Activated CD4-positive, CD25-positive, alpha-beta regulatory T cell treated with anti-CD3 and anti-CD28 coated beads, Interleukin-2, amount 50 U/mL, for 24 hours (primary cell): ENCODE measurements at regions not wholly inside any gene's neighbourhood (a gene's known extent, or its start where the extent isn't known, plus 50 kb on each side); places are given as distances from the start of the nearest gene placed in this dataset.
"Not testable (repeated sequence)": the region's sequence is repeated elsewhere in the genome, so short reads cannot be mapped to it uniquely, and the experiment has no call there.

Experiments
- ATAC-seq, 2 donors: fragments of 150-1000 bp; cut with Tn5 transposase; one replicate each; pipeline ENCODE4 v1.10.0; 2021; ENCODE audit warnings: mild to moderate bottlenecking in 1 of 2, moderate library complexity in 1 of 2

DNA sequence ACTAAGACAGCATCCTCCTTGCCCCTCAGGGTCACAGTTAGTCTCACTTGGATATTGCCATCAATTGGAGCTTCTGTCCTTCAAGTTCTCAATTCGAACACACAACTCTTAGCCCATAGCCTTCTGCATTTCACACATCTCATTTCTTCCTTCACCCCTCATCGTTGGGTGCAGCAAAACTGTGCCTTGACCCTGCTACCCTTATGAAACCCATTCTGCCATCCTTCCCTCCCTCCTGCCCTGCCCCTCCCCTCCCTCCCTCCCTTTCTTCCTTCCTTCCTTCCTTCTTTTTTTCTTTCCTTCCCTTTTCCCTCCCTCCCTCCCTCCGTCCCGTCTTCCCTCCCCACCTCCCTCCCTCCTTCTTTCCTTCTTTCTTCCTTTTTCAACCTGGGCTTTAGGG, 80.7 kb upstream of the CYRIA start:
- ATAC-seq: no peak

DNA sequence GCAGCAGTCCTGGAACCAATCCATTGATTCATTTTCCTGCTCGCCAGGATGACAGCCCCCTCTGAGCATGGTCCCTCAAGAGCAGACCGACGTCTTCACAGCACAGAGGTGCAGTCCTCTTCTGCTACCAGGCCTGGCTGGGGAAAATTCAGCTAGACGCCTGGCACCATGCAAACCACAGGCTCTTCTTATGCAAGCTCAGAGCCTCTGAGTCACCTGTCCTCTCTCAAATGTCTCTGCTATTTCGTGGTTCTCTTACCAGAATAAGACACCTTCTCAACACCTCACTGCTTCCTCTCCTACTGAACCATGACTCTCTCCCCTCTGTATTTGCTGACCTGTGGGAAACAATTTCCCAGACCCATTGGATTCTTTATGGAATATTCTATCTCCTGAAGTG, 79.8 kb upstream of the CYRIA start:
- ATAC-seq: peak in 1 of 2 donors; percentile 6

DNA sequence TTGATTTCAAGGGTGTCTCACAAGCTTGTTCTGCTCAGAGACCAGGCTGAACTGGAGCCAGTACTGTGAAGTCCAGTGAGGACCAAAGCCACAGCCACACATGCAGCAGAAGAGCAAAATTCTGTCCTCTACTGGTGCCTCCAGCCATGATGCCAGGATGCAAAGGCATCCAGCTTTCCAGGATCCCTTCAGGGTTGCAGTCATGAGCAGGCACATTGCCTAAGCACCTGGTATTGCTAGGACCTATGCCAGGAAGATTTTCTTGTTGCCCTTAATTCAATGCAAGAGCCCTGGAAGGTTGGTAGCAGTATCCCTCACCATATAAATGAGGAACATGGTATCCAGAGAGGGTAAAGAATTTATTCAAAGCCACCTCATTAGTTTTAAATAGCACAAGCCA, 78.9 kb upstream of the CYRIA start:
- no peak for ATAC-seq

DNA sequence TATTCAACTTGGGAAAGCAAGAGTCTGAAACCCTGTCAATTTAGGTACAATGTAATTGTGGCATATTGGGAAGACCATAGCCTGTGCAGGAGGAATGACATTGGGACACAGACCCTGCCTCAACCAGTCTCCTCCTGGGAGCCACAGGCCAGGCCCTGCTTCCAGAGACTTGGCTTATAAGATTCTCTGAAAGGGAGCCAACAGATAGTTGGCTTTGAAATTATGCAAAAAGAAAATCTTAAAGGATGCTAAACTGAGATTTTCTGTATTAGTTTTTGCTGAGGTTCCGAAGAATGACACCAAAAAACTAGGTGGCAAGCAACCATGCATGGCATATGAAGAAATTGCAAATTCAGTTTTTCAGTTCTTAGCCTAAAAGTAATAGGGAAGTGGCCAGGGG, 76.4 kb upstream of the CYRIA start:
- ATAC-seq: no peak

DNA sequence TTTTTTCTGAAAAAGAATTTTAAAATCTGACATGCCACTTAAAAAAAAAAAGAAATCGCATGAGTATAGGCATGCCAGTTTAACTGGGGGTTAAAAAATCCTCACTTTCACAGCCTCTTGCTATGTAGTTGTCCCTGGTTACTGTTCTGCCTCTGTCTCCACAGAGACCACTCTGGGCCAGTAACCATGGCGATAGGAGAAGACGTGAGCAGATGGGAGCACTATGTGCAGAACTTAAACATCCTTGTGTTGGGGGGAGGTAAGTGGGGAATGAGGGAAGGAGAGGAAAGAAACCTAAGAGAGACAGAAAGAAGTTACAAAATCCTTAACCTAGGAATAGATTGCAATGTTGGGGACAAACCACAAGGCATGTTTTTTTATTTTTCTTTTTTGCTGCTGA, 75.9 kb upstream of the CYRIA start:
- no peak for ATAC-seq

DNA sequence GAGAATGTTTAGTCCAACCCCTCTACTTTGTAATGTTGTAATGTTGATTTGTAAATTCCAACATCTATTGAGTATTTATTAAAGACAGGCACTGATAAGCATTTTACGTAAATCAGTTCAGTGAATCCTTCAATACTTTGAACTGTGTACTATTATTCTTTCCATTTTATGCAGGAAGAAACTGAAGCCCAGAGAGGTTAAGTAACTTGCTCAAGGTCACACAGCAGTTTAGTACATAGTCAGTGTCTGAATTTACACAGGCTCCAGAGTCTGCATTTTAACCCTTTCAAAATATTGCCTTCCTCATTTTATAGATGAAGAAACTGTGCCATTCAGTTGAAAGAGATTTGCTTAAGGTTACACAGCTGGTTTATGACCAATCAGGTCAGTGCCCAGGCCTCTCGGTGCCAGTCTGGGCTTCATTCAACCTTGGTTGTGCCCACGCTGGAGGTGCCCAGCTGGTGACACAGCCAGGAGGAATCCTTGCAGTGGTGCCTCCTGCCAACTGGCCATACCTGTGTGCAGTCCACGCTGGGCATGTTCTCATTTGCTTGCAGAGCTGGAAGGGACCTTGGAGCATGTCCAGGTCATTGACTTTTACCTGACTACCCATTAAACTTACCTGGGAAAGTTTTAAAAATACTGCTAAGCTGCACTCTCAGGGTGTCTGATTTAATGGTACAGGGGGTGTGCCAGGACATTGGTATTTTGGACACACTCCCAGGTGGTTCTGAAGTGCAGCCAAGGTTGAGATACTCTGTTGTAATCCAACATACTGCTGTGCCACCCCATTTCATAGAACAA, 74.3 kb upstream of the CYRIA start:
- no peak for ATAC-seq

DNA sequence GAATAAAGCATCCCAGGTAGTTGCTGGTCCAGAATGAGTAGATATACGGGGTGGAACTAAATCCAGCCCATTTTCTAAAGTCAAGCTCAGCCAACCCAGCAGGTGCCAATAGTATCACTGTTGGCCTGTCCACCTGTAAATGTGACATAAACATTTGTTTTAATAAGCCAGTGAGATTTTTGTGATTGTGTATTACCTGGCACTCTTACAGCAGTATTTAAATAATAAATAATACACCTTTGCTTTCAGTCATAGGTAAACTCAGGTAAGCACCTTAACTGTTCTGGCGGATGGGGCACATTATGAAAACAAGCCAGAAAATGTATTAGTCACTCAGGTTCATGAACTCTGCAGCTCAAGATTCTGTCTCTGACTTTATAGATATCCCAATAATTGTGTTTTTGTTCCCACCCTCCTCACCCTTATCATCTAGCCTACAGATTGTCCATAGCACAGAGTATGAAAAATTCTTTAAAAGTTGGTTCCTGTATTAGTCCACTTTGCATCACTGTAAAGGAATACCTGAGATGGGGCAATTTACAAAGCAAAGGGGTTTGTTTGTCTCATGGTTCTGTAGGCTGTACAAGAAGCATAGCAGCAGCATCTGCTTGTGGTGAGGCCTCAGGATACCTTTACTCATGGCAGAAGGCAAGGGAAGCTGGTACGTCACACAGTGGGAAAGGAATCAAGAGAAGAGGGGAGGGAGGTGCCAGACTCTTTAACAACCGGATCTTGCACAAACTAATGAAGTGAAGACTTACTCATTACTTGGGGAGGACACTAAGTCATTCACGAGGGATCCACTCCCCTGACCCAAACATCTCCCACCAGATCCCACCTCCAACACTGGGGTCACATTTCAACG, 73.0 kb upstream of the CYRIA start:
- no peak for ATAC-seq

DNA sequence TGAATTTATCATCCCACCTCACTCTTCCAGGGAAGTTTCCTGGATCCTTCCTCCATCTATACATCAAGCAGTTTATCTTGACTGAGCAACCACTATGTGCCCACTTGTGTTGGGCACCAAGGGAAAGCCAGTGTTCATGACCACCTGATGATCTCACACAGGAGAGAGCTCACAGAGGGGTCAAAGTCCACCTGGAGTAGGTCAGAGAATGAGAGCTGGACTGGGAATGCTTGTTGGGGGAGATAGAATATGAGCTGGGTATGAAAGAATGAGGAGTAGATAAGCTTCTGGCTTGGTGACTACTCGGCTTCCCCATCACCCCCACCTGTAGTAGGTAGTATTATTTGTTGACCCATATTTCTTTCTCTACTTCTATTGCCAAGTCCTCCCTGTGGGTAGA, 72.2 kb upstream of the CYRIA start:
- no peak for ATAC-seq

DNA sequence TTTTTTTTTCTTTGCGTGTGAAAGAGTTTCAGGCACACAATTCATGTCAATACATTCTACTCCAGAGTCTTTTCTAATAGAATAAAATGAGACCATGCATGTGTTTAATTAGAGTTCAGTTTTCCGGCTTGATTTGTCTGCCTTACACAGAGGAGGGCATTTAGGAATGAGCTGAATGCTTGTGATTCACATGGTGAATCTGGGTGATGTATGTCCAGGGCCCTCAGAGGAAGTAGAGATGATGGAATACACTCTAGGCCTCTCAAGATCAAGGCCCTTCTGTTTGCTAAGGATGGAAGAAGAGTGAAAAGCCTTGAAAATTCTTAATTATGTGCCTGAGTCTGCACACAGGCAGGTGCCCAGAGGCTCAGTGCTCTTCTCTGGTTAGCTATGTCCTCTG, 71.0 kb upstream of the CYRIA start:
- no peak for ATAC-seq

DNA sequence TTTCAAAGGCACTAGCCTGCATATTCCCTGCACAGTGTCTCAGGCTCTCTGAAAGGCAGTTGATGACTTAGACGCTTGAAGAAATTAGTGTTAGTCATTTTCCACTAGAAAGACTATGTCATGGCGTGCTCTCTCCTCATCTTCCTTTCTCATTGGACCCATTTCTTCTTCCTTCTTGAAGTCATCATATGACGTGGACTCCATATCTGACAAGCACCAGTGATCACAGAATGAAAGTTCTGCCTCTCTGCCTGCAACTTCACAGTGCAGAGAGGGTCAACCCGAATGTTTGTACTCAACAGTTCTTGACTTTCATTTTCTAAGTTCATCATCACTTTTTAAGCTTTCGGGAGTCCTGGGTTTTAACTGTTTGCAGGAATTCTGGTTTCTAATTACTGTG, 63.7 kb upstream of the CYRIA start:
- ATAC-seq: peak; percentile 30 to 41

DNA sequence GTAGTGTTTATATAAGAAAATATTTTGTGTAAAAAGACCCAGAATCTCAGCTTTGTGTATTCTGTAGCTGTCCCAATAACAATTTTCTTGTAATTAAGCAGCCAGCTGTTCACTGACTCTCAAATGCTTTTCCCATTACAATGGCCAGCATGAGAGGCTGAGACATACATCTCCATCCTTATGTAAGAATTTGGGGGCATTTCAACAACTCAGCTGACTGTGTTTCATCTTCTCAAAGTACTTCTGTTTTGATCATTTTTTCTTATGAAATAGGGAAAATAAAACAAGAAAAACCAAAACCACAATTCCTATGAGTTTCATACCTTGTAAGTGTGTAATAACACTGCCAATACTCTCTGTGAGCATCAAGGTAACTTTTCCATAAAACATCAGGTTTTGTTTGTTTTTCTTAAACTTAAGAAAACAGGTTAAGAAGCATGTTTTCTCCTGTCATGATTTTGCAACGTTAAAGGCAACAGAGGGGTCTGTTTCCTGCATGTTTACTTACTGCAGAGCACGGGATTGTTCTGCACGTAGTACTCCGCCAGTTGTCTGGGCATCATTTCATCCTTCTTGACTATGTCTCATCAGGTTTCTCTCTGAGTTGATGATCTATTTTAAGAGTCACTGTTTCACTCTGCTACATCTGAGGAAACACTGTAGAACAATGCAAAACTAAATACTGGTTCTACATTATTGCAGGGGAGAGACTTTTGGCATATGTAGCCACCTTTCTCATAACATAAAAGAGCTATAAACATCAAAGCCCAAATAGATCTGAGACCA, 62.9 kb upstream of the CYRIA start:
- ATAC-seq: peak in 1 of 2 donors; percentile 33

DNA sequence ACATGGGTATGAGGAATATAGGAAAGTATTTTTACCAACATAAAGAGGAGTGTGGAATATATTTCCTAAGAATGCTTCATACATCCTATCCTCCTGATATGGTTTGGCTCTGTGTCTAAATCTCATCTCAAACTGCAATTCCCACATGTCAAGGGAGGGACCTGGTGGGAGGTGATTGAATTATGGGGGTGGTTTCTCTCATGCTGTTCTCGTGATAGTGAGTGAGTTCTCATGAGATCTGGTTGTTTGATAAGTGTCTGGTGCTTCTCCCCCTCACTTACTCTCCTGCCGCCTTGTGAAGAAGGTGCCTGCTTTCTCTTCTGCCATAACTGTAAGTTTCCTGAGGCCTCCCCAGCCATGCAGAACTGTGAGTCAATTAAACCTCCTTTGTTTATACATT, 62.2 kb upstream of the CYRIA start:
- not testable (repeated sequence) for ATAC-seq

DNA sequence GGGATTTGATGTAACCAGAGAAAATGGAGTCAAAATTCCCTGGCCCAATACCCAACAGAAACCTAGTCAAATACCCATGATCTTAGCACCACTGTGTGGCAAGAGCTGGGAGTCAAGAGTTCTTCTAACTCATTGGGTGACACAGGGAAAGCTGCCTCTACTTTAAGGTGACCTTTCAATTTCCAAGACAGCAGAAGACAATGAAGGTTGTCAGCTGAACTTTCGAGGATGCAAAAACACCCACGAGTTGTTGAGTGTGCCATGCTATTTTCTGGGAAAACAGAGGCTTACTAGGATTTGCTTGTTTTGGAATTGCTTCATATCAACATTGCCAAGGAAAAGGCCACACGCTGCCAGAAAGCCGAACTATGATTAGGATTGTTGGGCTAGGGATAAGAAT, 61.6 kb upstream of the CYRIA start:
- ATAC-seq: no peak

DNA sequence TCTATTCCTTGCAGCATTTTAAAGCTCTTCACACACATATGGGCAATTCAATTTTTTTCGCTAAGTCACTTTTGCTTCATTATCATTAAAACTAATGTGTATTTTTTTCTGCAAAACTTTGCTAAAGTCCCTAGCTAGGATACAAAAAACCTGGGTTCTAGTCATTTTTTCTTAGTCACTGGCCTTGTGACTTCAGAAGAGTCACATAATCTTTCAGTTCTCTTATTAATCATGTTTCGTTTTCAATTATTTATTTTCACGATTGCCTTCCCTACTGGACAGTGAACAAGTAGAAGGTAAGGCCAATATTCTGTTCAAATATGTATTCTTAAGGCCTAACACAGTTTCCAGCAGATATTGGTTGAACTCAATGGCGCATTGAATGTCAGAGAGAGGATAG, 60.9 kb upstream of the CYRIA start:
- ATAC-seq: no peak

DNA sequence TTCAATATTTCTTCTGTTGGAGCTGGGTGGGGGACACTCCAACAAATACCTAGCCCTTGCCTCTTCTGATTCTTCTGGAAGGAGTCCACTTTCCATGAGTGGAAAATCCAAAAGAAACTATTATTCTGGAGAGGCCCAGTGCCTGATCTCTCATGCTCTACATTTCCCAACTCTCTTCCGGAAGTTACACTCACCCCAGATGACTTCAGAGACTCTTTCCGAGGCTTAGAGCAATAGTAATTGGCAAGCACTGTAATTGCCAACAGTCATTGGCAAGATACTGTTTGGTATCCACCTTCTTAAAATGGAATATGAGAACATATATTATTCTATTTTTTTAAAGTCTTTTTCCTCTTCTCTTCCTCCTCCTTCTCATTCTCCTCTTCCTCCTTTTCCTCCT, 60.5 kb upstream of the CYRIA start:
- no peak for ATAC-seq

DNA sequence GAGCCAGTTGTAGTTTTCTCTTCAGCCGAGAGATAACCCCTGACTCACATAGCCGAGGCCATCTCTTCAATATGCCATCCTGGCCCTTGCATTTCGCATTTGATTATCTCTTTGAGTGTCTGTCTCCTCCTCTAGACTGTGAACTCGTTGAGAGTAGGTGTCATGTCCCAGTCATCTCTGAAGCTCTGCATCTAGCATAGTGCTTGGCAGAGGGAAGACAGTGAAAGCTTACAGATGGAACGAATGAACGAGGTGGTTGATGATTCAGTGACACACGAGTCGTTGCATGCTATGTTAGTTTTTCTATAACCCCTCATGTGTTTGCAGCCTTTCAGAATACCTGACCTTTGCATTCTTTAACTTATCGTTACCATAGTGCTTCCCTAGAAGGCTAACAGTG, 59.9 kb upstream of the CYRIA start:
- peak; percentile 24 to 29 for ATAC-seq

DNA sequence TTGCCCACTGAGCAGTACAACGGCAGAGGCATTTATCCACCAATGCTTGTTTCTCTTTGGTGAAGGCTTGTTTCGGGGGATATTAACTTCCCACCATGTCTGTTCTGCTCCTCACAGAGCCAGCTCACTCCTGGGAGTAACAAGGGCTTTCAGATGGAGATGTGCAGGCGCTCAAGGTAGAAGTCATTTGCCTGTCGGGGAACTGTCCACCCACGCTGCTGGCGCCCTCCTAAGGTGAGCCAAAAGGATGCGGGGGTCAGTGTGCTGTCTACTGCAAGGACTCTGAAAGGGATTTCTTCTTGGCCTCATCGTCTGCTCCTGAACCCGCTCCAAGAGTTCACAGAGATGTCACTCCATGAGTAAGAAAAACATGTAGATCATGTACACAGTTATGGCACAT, 57.0 kb upstream of the CYRIA start:
- ATAC-seq: no peak

DNA sequence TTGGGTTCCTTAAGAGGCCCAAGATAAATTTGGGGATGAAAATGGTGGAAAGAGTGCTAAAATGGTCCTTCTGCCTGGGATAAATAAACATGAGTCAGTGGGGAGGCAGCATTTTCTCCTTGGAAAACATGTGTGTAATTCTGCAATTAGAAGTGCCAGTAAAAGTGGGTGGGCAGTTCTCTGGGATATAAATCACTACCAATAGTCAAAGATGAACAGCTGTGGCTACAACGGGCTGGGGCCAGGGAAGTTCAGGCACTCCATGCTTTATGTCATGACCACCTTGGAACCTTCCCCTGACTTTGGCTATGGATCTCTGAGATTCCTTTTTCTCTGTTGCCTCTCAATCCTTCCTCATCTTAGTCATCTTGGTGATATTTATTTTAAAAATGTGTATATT, 56.5 kb upstream of the CYRIA start:
- ATAC-seq: no peak

DNA sequence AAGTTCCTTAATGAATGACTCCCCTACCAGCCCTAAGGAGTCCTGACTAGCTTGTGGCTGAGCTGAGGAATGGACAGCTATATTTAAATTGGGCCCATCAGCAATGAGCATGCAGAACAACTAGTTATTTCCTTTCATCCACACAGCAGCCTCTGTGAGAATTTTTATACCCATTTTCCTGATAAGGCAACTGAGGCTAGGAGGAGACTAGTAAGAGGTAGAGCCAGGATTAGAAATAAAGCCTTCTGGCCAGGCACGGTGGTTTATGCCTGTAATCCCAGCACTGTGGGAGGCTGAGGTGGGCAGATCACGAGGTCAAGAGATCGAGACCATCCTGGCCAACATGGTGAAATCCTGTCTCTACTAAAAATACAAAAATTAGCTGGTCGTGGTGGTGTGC, 55.9 kb upstream of the CYRIA start:
- ATAC-seq: not testable (repeated sequence)

DNA sequence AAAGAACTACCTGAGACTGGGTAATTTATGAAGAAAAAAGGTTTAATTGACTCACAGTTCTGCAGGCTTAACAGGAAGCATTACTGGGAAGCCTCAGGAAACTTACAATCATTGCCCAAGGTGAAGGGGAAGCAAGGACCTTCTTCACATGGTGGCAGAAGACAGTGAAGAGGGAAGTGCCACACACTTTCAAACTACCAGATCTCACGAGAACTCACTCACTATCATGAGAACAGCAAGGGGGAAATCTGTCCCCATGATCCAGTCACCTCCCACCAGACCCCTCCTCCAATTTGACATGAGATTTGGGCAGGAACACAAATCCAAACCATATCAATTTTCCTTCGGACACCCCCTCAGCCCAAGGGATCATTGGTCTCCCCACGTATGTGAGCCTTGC, 55.1 kb upstream of the CYRIA start:
- ATAC-seq: not testable (repeated sequence)

DNA sequence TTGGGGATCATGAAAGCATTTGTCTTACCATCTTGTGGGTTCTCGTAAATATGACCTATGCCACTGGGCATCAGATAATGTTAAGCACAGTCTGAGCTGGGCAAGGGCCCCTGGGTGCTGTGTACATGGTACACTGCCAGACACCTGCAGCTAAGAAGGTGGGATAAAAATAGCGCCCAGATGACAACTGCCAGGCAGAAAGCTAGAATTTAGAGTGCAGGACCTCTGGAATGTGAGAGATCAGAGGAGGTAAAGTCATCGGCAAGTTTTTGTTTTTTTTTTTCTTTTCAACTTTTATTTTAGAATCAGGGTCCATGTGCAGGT, 53.8 kb upstream of the CYRIA start:
- ATAC-seq: no peak

DNA sequence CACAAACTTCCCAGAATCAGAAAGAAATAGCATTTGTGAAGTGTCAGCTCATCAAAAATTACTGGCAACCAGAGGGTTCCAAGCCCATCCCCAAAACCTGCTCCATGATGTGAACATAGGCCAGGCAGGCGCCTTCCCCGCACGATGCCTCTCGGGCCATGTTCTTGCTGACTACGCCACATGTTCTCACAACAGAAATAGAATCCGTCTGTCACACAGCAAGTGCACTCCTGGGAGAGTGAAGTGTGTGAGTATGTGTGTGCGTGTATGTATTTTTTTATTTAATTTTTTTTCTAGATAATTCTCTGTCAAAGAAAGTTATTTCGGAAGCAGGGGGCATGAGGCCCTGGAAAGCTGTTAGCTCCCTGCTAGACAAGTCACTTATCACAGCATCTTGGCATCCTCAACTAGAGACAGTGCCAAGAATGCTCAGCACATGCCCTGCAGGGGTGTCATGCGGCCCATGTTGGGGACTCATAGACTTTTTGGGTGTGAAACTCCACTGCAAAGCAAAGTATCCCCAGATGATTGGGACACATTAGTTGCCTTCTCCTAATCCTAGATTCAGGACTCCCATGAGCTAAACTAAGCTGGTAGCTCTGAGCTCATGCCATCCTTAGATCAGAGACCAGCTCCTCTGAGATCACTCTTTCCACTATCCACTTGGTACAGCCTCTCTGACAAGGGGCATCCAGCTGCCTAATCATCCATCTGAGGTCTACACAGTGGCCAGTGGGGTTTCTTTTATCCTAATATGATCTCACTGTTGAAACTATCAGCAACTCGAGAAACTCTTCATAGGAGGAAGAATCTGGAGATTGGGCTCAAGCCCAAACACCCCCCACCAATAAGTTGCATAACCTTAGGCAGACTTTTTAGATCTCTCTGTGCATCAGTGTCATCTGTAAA, 53.2 kb upstream of the CYRIA start:
- ATAC-seq: no peak
